HG03575 (cell line): ENCODE measurements at regions not wholly inside any gene's neighbourhood (a gene's known extent, or its start where the extent isn't known, plus 50 kb on each side); places are given as distances from the start of the nearest gene placed in this dataset.

Source experiments
- ATAC-seq: cut with Tn5 transposase; IDR thresholded peaks from one replicate; pipeline ENCODE4 v1.9.1; 2021; ENCODE audit not compliant: unreplicated experiment, insufficient number of reproducible peaks, low FRiP score; ENCODE audit errors: extremely low read depth

DNA sequence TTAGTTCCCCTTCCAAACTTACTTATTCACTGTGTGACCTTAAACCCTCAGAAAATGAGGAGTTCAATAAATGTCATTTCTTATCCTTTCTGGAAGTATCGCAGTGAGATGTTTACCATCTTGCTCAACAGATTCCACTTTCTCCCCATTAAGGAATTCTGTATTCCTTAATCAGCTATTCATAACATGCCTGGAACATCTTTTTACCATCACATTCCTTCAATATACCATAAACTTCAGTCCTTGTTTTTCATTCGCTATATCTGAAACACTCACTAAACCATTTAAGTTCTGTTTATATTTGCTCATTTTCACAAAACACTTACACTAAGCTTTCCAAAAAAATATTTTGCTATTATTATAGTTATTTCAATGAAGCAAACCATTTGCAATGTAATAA, 1158.6 kb downstream of the CDH12 start:
- ATAC-seq = no peak

DNA sequence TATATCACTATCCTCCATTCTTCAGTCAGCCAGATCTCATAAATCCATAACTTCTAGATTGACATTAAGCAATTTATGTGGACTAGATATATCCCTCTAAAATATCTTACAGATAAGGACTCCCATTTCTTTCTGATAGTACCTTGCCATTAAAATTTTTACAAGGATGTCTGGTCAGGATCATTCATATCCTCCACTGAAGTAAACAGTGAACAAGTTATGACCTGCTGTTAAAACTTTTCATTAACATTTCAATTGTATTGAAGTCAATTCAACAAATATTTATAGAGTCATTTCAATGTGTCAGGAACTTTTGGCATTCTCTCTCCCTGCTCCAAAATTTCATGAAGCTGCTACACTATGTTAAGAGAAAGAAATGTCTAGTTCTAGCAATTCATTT, 1159.6 kb downstream of the CDH12 start:
- no peak for ATAC-seq

DNA sequence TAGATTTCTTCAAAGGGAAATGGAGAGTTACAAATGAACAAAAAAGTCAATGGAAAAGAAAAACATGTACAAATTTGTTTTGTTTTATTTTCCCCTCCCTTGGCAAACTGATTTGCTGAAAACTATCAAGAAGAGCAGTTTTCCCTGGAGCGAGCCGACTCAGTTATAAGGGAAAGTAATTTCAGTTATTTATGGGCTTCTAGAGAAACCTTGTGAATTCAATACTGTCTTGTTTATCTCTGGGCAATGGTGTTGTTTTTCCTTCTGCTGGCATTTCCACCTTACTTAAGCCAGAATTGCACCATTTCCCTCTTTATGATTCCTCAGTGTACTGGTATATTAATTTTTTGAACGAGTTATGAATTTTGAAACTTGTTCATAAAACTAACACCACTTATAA, 1163.6 kb downstream of the CDH12 start:
- no peak for ATAC-seq

GRCh38 chr5:21688655-21689054, 1164.5 kb downstream of the CDH12 start:
- ATAC-seq = no peak

GRCh38 chr5:21687621-21688020, 1165.5 kb downstream of the CDH12 start:
- ATAC-seq = no peak

DNA sequence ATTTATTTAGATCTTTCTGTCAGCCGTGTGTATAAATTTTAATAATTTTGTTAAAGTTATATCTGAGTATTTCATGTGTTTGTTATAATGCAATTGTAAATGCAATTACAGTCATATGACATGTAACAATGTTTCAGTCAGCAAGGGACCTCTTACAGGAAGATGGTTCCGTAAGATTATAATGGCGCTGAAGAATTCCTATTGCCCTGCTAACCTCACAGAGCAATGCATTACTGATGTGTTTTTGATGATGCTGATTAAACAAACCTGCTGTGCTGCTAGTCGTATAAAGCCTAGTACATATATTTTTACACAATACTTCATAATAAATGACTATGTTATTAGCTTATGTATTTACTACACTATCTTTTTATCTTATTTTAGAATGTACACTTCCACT, 1166.4 kb downstream of the CDH12 start:
- no peak for ATAC-seq

DNA sequence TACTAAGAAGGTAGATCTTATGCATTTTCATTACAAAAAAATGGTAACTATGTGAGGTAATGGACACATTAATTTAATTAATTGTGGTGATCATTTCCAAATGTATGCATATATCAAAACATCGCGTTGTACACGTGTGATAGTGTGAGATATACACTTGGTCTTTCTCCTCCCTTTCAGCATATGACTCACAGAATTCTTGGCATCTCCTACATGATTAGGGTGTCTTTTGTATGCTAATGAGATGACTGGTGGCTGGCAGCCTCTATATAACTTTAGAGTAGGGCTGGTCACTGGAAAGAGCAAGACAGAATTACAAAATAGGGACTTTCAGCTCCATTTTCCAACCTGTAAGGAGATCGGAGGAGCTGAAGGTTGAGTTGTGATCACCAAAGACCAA, 1167.6 kb downstream of the CDH12 start:
- ATAC-seq = no peak

- no peak for ATAC-seq
These were observed 1168.2 kb downstream of the CDH12 start for GRCh38 chr5:21684992-21685391.

GRCh38 chr5:21681911-21682310, 1171.2 kb downstream of the CDH12 start:
- no peak for ATAC-seq

DNA sequence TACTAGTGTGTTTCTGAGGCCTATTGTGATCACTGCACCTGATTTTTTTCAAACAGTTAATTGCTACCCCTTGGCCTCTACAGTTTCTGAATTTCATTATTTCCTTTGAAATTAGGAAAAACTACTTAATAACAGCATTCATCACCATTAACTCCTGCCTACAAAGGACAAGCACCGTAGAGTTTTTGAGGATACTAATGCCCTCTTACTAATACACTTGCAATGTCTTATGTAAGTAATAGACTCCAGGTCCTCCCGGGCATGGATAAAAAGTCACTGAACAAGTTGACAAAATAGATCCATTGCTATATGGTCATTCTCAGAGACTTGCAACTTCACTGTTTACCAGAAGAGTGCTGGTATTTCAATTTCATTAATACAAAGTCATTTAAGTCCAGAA, 1172.5 kb downstream of the CDH12 start:
- no peak for ATAC-seq

DNA sequence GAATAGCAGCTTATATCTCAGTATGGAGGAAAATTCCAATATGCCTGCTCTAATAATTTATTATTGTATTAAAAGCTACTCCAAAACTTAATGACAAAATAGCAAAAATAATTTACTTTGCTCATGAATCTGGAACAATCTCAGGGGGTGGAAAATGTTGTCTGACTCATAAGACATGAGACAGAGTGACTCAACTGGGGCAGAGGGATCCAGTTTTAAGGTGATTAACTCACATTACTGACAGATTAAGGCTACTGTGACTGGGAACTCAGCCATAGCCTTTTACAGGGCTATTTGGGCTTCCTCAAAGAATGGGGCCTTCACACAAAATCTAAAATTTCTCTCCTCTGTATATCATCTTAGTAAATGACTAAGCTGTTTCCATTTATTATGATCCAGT, 1172.9 kb downstream of the CDH12 start:
- no peak for ATAC-seq

DNA sequence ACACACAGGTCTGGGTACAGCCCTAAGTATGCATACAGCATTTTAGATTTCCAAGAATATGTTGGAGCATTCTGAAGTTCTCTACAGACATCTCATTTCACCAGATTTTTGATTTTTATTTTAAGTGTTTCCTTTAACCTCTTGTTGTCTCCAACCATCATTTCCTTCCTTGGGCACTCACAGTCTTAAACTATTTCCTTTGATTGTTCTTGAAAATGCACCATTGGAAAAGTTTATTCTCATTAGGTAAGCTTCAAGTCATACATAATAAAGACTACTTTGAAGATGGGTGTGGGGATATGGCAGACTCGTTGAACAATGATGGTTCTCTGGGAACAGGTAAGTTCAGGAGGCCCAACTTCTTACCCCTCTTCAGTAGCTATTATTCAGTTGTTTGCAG, 1174.6 kb downstream of the CDH12 start:
- no peak for ATAC-seq

- no peak for ATAC-seq
These were observed 1180.2 kb downstream of the CDH12 start for GRCh38 chr5:21672911-21673310.

GRCh38 chr5:21672360-21672759, 1180.8 kb downstream of the CDH12 start:
- ATAC-seq = no peak

DNA sequence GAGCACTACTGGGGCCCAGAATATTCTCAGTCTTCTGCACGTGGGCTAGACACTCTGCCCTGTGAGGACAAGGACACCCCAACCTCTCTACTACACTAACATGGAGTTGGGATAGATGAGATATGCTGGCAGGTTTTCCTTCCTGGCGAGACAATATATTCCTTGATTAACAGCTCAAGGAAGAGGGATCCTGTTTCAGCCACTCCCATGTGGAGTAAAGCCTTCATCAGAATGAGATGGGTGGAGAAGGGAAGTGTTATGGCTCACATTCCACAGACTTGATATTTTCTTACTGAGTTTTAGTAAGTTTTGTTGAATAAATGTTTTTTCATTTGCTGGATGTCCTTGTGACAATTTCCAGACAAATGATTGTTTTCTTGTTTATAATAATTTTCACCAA, 1187.6 kb downstream of the CDH12 start:
- ATAC-seq = no peak

GRCh38 chr5:21663082-21663481, 1190.1 kb downstream of the CDH12 start:
- no peak for ATAC-seq

GRCh38 chr5:21661184-21661583, 1192.0 kb downstream of the CDH12 start:
- no peak for ATAC-seq

DNA sequence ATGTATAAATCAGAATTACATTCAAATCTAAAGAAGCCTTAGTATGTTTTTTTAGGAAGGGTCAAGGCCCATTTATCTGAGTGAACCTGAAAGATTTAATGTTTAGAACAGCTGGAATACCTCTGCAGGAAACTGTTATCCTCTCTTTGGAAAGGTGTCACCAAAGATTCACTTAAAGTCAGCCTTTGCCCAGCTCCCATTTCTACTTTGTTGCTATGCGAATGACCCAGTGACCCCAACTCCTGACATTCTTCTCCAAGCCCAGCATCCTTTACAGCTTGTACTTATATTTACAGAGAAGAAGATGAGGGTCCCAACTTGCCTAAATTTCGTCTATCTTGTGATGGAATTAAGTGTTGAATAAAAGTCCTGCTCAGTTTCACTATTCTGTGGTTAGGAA, 1198.6 kb downstream of the CDH12 start:
- ATAC-seq = no peak

GRCh38 chr5:21649969-21650368, 1203.2 kb downstream of the CDH12 start:
- ATAC-seq = no peak

DNA sequence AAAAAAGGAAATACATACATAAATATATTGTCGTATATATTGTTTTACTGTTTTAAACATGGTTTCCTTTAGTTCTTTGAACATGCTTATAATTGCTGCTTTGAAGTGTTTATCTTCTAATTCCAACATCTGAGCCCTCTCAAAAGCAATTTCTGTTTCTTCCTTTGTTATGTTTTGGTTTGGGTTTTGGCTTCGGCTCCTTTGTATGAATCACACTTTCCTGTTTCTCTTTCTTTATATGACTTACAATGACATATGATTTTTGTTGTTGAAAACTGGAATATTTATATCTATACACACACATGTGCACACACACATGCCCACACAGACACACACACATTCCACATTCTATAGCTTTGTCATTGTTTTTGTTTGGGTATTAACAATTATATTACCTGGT, 1206.7 kb downstream of the CDH12 start:
- no peak for ATAC-seq

GRCh38 chr5:21644032-21644431, 1209.1 kb downstream of the CDH12 start:
- ATAC-seq = no peak

DNA sequence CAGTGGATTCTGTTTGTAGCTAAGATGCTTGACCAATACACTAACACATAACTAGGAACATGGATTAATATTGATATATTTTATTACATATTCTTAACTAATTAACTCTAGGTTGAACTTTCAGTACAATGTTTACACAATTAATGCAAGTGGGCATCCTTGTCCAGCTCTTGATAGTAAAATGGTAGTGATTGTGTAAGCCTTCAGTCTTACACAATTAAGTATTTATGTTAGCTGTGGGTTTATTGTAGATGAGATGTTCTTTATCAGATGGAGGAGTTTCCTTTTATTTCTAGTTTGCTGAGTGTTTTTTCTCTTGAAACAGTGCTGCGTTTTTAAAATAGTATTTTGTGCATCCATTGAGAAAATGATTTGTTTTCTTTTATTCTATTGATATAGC, 1210.8 kb downstream of the CDH12 start:
- no peak for ATAC-seq
